HG03521 (cell line): ENCODE measurements at regions not wholly inside any gene's neighbourhood (a gene's known extent, or its start where the extent isn't known, plus 50 kb on each side); places are given as distances from the start of the nearest gene placed in this dataset.
"Not testable (repeated sequence)": the region's sequence is repeated elsewhere in the genome, so short reads cannot be mapped to it uniquely, and the experiment has no call there.

Experiments
- ATAC-seq: cut with Tn5 transposase; IDR thresholded peaks from one replicate; pipeline ENCODE4 v1.9.1; 2021; ENCODE audit warnings: mild to moderate bottlenecking, moderate library complexity; ENCODE audit not compliant: unreplicated experiment

- no peak for ATAC-seq
Observed at GRCh38 chr3:191518861-191519260, 57.9 kb downstream of the PYDC2 start.

- ATAC-seq, result no peak
Observed at GRCh38 chr3:191521055-191521454, 60.1 kb downstream of the PYDC2 start.

- ATAC-seq, result no peak
Observed at GRCh38 chr3:191523148-191523547, 62.2 kb downstream of the PYDC2 start.

GRCh38 chr3:191528589-191528988 is 67.6 kb downstream of the PYDC2 start:
- no peak for ATAC-seq

GRCh38 chr3:191529992-191530391 is 69.0 kb downstream of the PYDC2 start:
- no peak for ATAC-seq

- ATAC-seq, result no peak
Observed at GRCh38 chr3:191531434-191531972, 70.5 kb downstream of the PYDC2 start.

GRCh38 chr3:191543018-191543417 is 82.1 kb downstream of the PYDC2 start:
- ATAC-seq, result no peak

- no peak for ATAC-seq
Observed at GRCh38 chr3:191543897-191544296, 82.9 kb downstream of the PYDC2 start.

- ATAC-seq, result no peak
Observed at GRCh38 chr3:191549357-191549756, 88.4 kb downstream of the PYDC2 start.

- no peak for ATAC-seq
Observed at GRCh38 chr3:191555037-191555436, 94.1 kb downstream of the PYDC2 start.

GRCh38 chr3:191557322-191557721 is 96.4 kb downstream of the PYDC2 start:
- ATAC-seq, result no peak

GRCh38 chr3:191563722-191564121 is 102.8 kb downstream of the PYDC2 start:
- ATAC-seq, result no peak

- no peak for ATAC-seq
Observed at GRCh38 chr3:191566469-191566868, 105.5 kb downstream of the PYDC2 start.

- no peak for ATAC-seq
Observed at GRCh38 chr3:191568206-191568605, 107.2 kb downstream of the PYDC2 start.

GRCh38 chr3:191592105-191592504 is 131.1 kb downstream of the PYDC2 start:
- no peak for ATAC-seq

GRCh38 chr3:191593486-191593885 is 132.5 kb downstream of the PYDC2 start:
- ATAC-seq, result no peak

- not testable (repeated sequence) for ATAC-seq
Observed at GRCh38 chr3:191615511-191615910, 154.5 kb downstream of the PYDC2 start.

- ATAC-seq, result no peak
Observed at GRCh38 chr3:191624299-191624698, 163.3 kb downstream of the PYDC2 start.

GRCh38 chr3:191627064-191627463 is 166.1 kb downstream of the PYDC2 start:
- ATAC-seq, result no peak

GRCh38 chr3:191628571-191628970 is 167.6 kb downstream of the PYDC2 start:
- no peak for ATAC-seq

- no peak for ATAC-seq
Observed at GRCh38 chr3:191631496-191631895, 170.5 kb downstream of the PYDC2 start.

- ATAC-seq, result no peak
Observed at GRCh38 chr3:191634902-191635301, 173.9 kb downstream of the PYDC2 start.

- ATAC-seq, result no peak
Observed at GRCh38 chr3:191637611-191638010, 176.6 kb downstream of the PYDC2 start.
